ENCODE measurements at regions not wholly inside any gene's neighbourhood (a gene's known extent, or its start where the extent isn't known, plus 50 kb on each side); places are given as distances from the start of the nearest gene placed in this dataset.

DNA sequence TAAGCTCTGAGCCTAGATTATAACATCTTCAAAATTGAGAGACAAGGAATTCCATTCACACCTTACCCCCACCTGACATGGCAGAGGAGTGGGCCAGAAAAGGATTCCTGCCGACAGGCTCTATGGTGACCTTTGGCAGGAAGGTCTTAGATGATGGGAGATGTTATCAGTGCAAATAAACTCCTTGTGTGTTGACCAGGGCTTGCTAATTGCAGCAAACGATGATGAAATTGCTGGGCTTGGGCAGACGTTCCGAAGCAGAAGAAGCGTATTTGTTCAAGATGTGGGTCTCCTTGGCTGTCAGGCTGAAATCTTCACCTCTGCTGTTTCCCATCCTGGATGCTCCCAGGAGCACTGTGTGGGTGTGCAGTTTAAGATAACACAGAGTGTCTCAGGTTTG is 183.7 kb upstream of the CADM1 start:
- Histone ChIP-seq H3K79me2 (ENCODE audit: control insufficient read depth, insufficient read depth, low read length) (no peaks in the 10 kb centered on the region), H3K27ac (ENCODE audit: insufficient read depth, low read length) (no peak overlapping the region), H2AFZ (ENCODE audit: low read length) (no peak overlapping the region), H3K9me3 (ENCODE audit: control insufficient read depth, insufficient read depth, low read depth, low read length) (no peaks in the 10 kb centered on the region), H3K9ac (ENCODE audit: insufficient read depth, low read length) (no peak overlapping the region), H3K4me2 (ENCODE audit: extremely low read depth, insufficient read depth, low read length) (no peak overlapping the region), H3K4me1 (ENCODE audit: control insufficient read depth, extremely low read depth, insufficient read depth, low read length) (no peaks in the 10 kb centered on the region), H4K20me1 (ENCODE audit: control insufficient read depth, extremely low read depth, insufficient read depth, low read length) (no peaks in the 10 kb centered on the region), H3K27me3 (ENCODE audit: control insufficient read depth, insufficient read depth, low read length) (peaks cover 3% of the 10 kb centered on the region), H3K4me3 (replicated peaks in 1 of 4; ENCODE audit: control extremely low read depth in 1 of 4, insufficient read depth in 1 of 4, low read depth in 3 of 4, low read length in 4 of 4) (no peak overlapping the region), H3K36me3 (ENCODE audit: control insufficient read depth, insufficient read depth, low read length) (no peaks in the 10 kb centered on the region)
- DNase-seq (ENCODE audit: low read depth in 2 of 2), result no peak
- TF ChIP-seq CTCF (conservative IDR thresholded peaks at IDR 0.05 in 1 of 2, IDR thresholded peaks at IDR 0.05 in 1 of 2; ENCODE audit: low read depth in 1 of 2, low read length in 2 of 2) (no peak), EZH2 (IDR thresholded peaks at IDR 0.05; ENCODE audit: low read length, missing control alignments) (no peak)

- Histone ChIP-seq H3K4me1 (ENCODE audit: control insufficient read depth, extremely low read depth, insufficient read depth, low read length) (no peaks in the 10 kb centered on the region), H4K20me1 (ENCODE audit: control insufficient read depth, extremely low read depth, insufficient read depth, low read length) (no peaks in the 10 kb centered on the region), H3K79me2 (ENCODE audit: control insufficient read depth, insufficient read depth, low read length) (no peaks in the 10 kb centered on the region), H3K27ac (ENCODE audit: insufficient read depth, low read length) (no peak overlapping the region), H3K27me3 (ENCODE audit: control insufficient read depth, insufficient read depth, low read length) (peaks cover 3% of the 10 kb centered on the region), H3K9ac (ENCODE audit: insufficient read depth, low read length) (no peak overlapping the region), H3K4me3 (replicated peaks in 1 of 4; ENCODE audit: control extremely low read depth in 1 of 4, insufficient read depth in 1 of 4, low read depth in 3 of 4, low read length in 4 of 4) (no peak overlapping the region), H2AFZ (ENCODE audit: low read length) (no peak overlapping the region), H3K36me3 (ENCODE audit: control insufficient read depth, insufficient read depth, low read length) (no peaks in the 10 kb centered on the region), H3K4me2 (ENCODE audit: extremely low read depth, insufficient read depth, low read length) (no peak overlapping the region), H3K9me3 (ENCODE audit: control insufficient read depth, insufficient read depth, low read depth, low read length) (no peaks in the 10 kb centered on the region)
- no peak for DNase-seq (ENCODE audit: low read depth in 2 of 2)
- no peak for TF ChIP-seq CTCF (conservative IDR thresholded peaks at IDR 0.05 in 1 of 2, IDR thresholded peaks at IDR 0.05 in 1 of 2; ENCODE audit: low read depth in 1 of 2, low read length in 2 of 2)
- no peak for TF ChIP-seq EZH2 (IDR thresholded peaks at IDR 0.05; ENCODE audit: low read length, missing control alignments)
These were observed 180.5 kb upstream of the CADM1 start for GRCh38 chr11:115684699-115685098.

DNA sequence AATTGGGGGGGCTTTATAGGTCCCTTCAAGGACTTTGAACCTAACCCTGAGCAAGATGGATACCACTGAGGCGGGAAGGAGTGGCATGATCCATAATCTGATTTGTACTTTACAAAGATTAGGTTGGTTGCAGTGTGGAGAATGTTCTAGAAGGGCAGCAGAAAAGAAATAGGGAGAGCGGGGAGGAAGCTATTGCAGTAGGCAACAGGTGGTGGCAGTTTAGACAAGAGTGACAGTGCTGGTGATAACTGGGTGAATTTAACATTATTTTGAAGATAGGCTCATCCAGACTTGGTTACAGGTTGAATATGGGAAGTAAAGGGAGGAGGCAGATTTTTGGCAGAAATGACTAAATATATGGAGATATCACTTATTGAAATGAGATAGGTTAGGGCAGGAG is 179.9 kb upstream of the CADM1 start:
- no peak overlapping the region for H3K4me3 ChIP-seq (replicated peaks in 1 of 4; ENCODE audit: control extremely low read depth in 1 of 4, insufficient read depth in 1 of 4, low read depth in 3 of 4, low read length in 4 of 4)
- H3K9ac ChIP-seq (ENCODE audit: insufficient read depth, low read length), result no peak overlapping the region
- H3K4me1 ChIP-seq (ENCODE audit: control insufficient read depth, extremely low read depth, insufficient read depth, low read length), result no peaks in the 10 kb centered on the region
- no peak for DNase-seq (ENCODE audit: low read depth in 2 of 2)
- no peaks in the 10 kb centered on the region for H3K79me2 ChIP-seq (ENCODE audit: control insufficient read depth, insufficient read depth, low read length)
- TF ChIP-seq EZH2 (IDR thresholded peaks at IDR 0.05; ENCODE audit: low read length, missing control alignments) (no peak), CTCF (conservative IDR thresholded peaks at IDR 0.05 in 1 of 2, IDR thresholded peaks at IDR 0.05 in 1 of 2; ENCODE audit: low read depth in 1 of 2, low read length in 2 of 2) (no peak)
- no peak overlapping the region for H3K4me2 ChIP-seq (ENCODE audit: extremely low read depth, insufficient read depth, low read length)
- peaks cover 3% of the 10 kb centered on the region for H3K27me3 ChIP-seq (ENCODE audit: control insufficient read depth, insufficient read depth, low read length)
- no peak overlapping the region for H3K27ac ChIP-seq (ENCODE audit: insufficient read depth, low read length)
- no peak overlapping the region for H2AFZ ChIP-seq (ENCODE audit: low read length)
- H3K9me3 ChIP-seq (ENCODE audit: control insufficient read depth, insufficient read depth, low read depth, low read length), result no peaks in the 10 kb centered on the region
- no peaks in the 10 kb centered on the region for H3K36me3 ChIP-seq (ENCODE audit: control insufficient read depth, insufficient read depth, low read length)
- no peaks in the 10 kb centered on the region for H4K20me1 ChIP-seq (ENCODE audit: control insufficient read depth, extremely low read depth, insufficient read depth, low read length)
